ENCODE measurements at regions not wholly inside any gene's neighbourhood (a gene's known extent, or its start where the extent isn't known, plus 50 kb on each side); places are given as distances from the start of the nearest gene placed in this dataset.

GRCh38 chr2:12988279-12988678 is 271.5 kb downstream of the TRIB2 start:
- TF ChIP-seq CTCF (IDR thresholded peaks at IDR 0.05; ENCODE audit: borderline replicate concordance, extremely low read depth, low read length, poor library complexity, severe bottlenecking): no peak
- TF ChIP-seq EZH2 (IDR thresholded peaks at IDR 0.05; ENCODE audit: borderline replicate concordance, low read depth, low read length, severe bottlenecking): no peak
